Hindlimb muscle (tissue), 1 donor: ENCODE measurements at regions not wholly inside any gene's neighbourhood (a gene's known extent, or its start where the extent isn't known, plus 50 kb on each side); places are given as distances from the start of the nearest gene placed in this dataset.
"Not testable (repeated sequence)": the region's sequence is repeated elsewhere in the genome, so short reads cannot be mapped to it uniquely, and the experiment has no call there.

Source experiments
- DNase-seq: peaks from one replicate; pipeline ENCODE4 v3.0.0-alpha.2; 2013

- DNase-seq = peak; percentile 15
Observed at GRCh38 chr12:89225808-89226411, 126.4 kb downstream of the DUSP6 start.

- DNase-seq = no peak
Observed at GRCh38 chr12:89225401-89225800, 126.9 kb downstream of the DUSP6 start.

- DNase-seq = not testable (repeated sequence)
Observed at GRCh38 chr12:89222580-89222979, 129.7 kb downstream of the DUSP6 start.

GRCh38 chr12:89217472-89217871 is 134.8 kb downstream of the DUSP6 start:
- DNase-seq = no peak

- DNase-seq = no peak
Observed at GRCh38 chr12:89216211-89216952, 135.9 kb downstream of the DUSP6 start.

- no peak for DNase-seq
Observed at GRCh38 chr12:89215196-89215595, 137.1 kb downstream of the DUSP6 start.

GRCh38 chr12:89213747-89214146 is 138.6 kb downstream of the DUSP6 start:
- DNase-seq = no peak

GRCh38 chr12:89213139-89213538 is 139.2 kb downstream of the DUSP6 start:
- no peak for DNase-seq

- no peak for DNase-seq
Observed at GRCh38 chr12:89212339-89212771, 139.9 kb downstream of the DUSP6 start.

- DNase-seq = no peak
Observed at GRCh38 chr12:89211456-89211855, 140.8 kb downstream of the DUSP6 start.

- no peak for DNase-seq
Observed at GRCh38 chr12:89210277-89210676, 142.0 kb downstream of the DUSP6 start.

- no peak for DNase-seq
Observed at GRCh38 chr12:89208661-89209096, 143.6 kb downstream of the DUSP6 start.

- DNase-seq = no peak
Observed at GRCh38 chr12:89206390-89206789, 145.9 kb downstream of the DUSP6 start.

- DNase-seq = no peak
Observed at GRCh38 chr12:89205517-89205916, 146.8 kb downstream of the DUSP6 start.

GRCh38 chr12:89203144-89203543 is 149.2 kb downstream of the DUSP6 start:
- no peak for DNase-seq

GRCh38 chr12:89200217-89200616 is 152.1 kb downstream of the DUSP6 start:
- no peak for DNase-seq

- DNase-seq = no peak
Observed at GRCh38 chr12:89195470-89195869, 156.8 kb downstream of the DUSP6 start.

GRCh38 chr12:89194683-89195082 is 157.6 kb downstream of the DUSP6 start:
- DNase-seq = no peak

GRCh38 chr12:89192429-89192828 is 159.9 kb downstream of the DUSP6 start:
- no peak for DNase-seq

- DNase-seq = not testable (repeated sequence)
Observed at GRCh38 chr12:89191597-89191996, 160.7 kb downstream of the DUSP6 start.

GRCh38 chr12:89189448-89189847 is 162.9 kb downstream of the DUSP6 start:
- no peak for DNase-seq

- no peak for DNase-seq
Observed at GRCh38 chr12:89187507-89187906, 164.8 kb downstream of the DUSP6 start.

GRCh38 chr12:89185889-89186288 is 166.4 kb downstream of the DUSP6 start:
- no peak for DNase-seq

GRCh38 chr12:89185181-89185580 is 167.1 kb downstream of the DUSP6 start:
- no peak for DNase-seq
